H9 (cell line): ENCODE measurements at regions not wholly inside any gene's neighbourhood (a gene's known extent, or its start where the extent isn't known, plus 50 kb on each side); places are given as distances from the start of the nearest gene placed in this dataset.

ENCODE experiments used
- DNase-seq: peaks from one replicate; pipeline ENCODE4 v3.0.0-alpha.2; 2017
- H2AFZ ChIP-seq: one replicate; pipeline ENCODE4 v1.6.1; 2013; ENCODE audit warnings: mild to moderate bottlenecking, low read length, control low read depth, moderate library complexity
- H2AK5ac ChIP-seq: 2 replicates; pipeline ENCODE4 v1.6.1; 2013; ENCODE audit warnings: low read length, control low read depth, mixed read lengths; ENCODE audit not compliant: insufficient read length
- H2BK120ac ChIP-seq: one replicate; pipeline ENCODE4 v1.6.1; 2013; ENCODE audit warnings: low read depth, mild to moderate bottlenecking, low read length, control low read depth, inconsistent platforms; ENCODE audit not compliant: poor library complexity, severe bottlenecking
- H2BK12ac ChIP-seq: 2 replicates; pipeline ENCODE4 v1.6.1; 2013; ENCODE audit warnings: low read length, control low read depth, mixed read lengths, low read depth; ENCODE audit not compliant: insufficient read length
- H2BK15ac ChIP-seq: 2 replicates; pipeline ENCODE4 v1.6.1; 2013; ENCODE audit warnings: low read depth, low read length, control low read depth
- H2BK20ac ChIP-seq: one replicate; pipeline ENCODE4 v1.6.1; 2013; ENCODE audit warnings: low read depth, mild to moderate bottlenecking, low read length, control low read depth, inconsistent platforms; ENCODE audit not compliant: poor library complexity, severe bottlenecking
- H2BK5ac ChIP-seq: 2 replicates; pipeline ENCODE4 v1.6.1; 2013; ENCODE audit warnings: low read length, control low read depth, mixed read lengths; ENCODE audit not compliant: insufficient read length
- H3K14ac ChIP-seq: 2 replicates; pipeline ENCODE4 v1.6.1; 2013; ENCODE audit warnings: low read length, control low read depth; ENCODE audit not compliant: insufficient read depth
- H3K18ac ChIP-seq: 2 replicates; pipeline ENCODE4 v1.6.1; 2013; ENCODE audit warnings: low read depth, mild to moderate bottlenecking, mixed read lengths, low read length, control low read depth; ENCODE audit not compliant: insufficient read length
- H3K23ac ChIP-seq: 2 replicates; pipeline ENCODE4 v1.6.1; 2013; ENCODE audit warnings: low read length, control low read depth, mixed read lengths, low read depth; ENCODE audit not compliant: insufficient read length
- H3K23me2 ChIP-seq: 2 replicates; pipeline ENCODE4 v1.6.1; 2013; ENCODE audit warnings: low read depth, mild to moderate bottlenecking, mixed read lengths, low read length, control low read depth; ENCODE audit not compliant: insufficient read length, poor library complexity, severe bottlenecking
- H3K27ac ChIP-seq: 2 replicates; pipeline ENCODE4 v1.5.1; 2013; ENCODE audit warnings: low read length, control low read depth, mixed read lengths, low read depth; ENCODE audit not compliant: insufficient read length
- H3K27me3 ChIP-seq: 2 replicates; pipeline ENCODE4 v1.6.1; 2013; ENCODE audit warnings: low read length, control low read depth, inconsistent platforms; ENCODE audit not compliant: insufficient read depth
- H3K4ac ChIP-seq: 2 replicates; pipeline ENCODE4 v1.6.1; 2013; ENCODE audit warnings: low read depth, mild to moderate bottlenecking, control low read depth, inconsistent platforms, low read length, moderate library complexity
- H3K4me1 ChIP-seq: 2 replicates; pipeline ENCODE4 v1.6.1; 2013; ENCODE audit warnings: low read length, control low read depth, inconsistent platforms; ENCODE audit not compliant: insufficient read depth
- H3K4me2 ChIP-seq: 2 replicates; pipeline ENCODE4 v1.6.1; 2013; ENCODE audit warnings: low read length, control low read depth, mixed read lengths; ENCODE audit not compliant: insufficient read length, insufficient read depth
- H3K56ac ChIP-seq: 2 replicates; pipeline ENCODE4 v1.6.1; 2013; ENCODE audit warnings: low read depth, mild to moderate bottlenecking, mixed read lengths, low read length, control low read depth; ENCODE audit not compliant: insufficient read length
- H3K79me1 ChIP-seq: 2 replicates; pipeline ENCODE4 v1.6.1; 2013; ENCODE audit warnings: low read depth, mild to moderate bottlenecking, moderate library complexity, low read length, control low read depth, inconsistent platforms; ENCODE audit not compliant: insufficient read depth, poor library complexity, severe bottlenecking
- H3K79me2 ChIP-seq: 2 replicates; pipeline ENCODE4 v1.6.1; 2013; ENCODE audit warnings: low read length, control low read depth, inconsistent platforms; ENCODE audit not compliant: insufficient read depth
- H3K9ac ChIP-seq: 2 replicates; pipeline ENCODE4 v1.6.1; 2013; ENCODE audit warnings: low read length, control low read depth, mixed read lengths; ENCODE audit not compliant: insufficient read length; ENCODE audit errors: extremely low read depth
- H3K9me3 ChIP-seq: one replicate; pipeline ENCODE4 v1.6.1; 2013; ENCODE audit warnings: low read depth, low read length, inconsistent platforms; ENCODE audit not compliant: control insufficient read depth
- H3T11ph ChIP-seq: one replicate; pipeline ENCODE4 v1.6.1; 2013; ENCODE audit warnings: mild to moderate bottlenecking, low read length, control low read depth, inconsistent platforms
- H4K20me1 ChIP-seq: one replicate; pipeline ENCODE4 v1.6.1; 2013; ENCODE audit not compliant: control insufficient read depth, insufficient read length, insufficient read depth
- H4K5ac ChIP-seq: 2 replicates; pipeline ENCODE4 v1.6.1; 2013; ENCODE audit warnings: low read depth, mild to moderate bottlenecking, mixed read lengths, low read length, control low read depth; ENCODE audit not compliant: insufficient read length
- H4K8ac ChIP-seq: replicated peaks from 2 replicates; pipeline ENCODE4 v1.6.1; 2013; ENCODE audit warnings: low read length, control low read depth, mixed read lengths, low read depth; ENCODE audit not compliant: insufficient read length
- H4K91ac ChIP-seq: 2 replicates; pipeline ENCODE4 v1.6.1; 2013; ENCODE audit warnings: low read depth, mild to moderate bottlenecking, moderate library complexity, mixed read lengths, low read length, control low read depth; ENCODE audit not compliant: insufficient read length
- H3K27ac Mint-ChIP-seq, 3 experiments: 2 replicates in 2 of 3; 3 replicates in 1 of 3; pipeline ENCODE4 v1.8.0; 2020 to 2021; ENCODE audit warnings: mixed read lengths in 3 of 3, mild to moderate bottlenecking in 1 of 3, moderate library complexity in 1 of 3
- H3K27me3 Mint-ChIP-seq: 2 replicates; pipeline ENCODE4 v1.8.0; 2021; ENCODE audit warnings: low read depth, mild to moderate bottlenecking, moderate library complexity, mixed read lengths
- H3K36me3 Mint-ChIP-seq, 3 experiments: 2 replicates in 2 of 3; 3 replicates in 1 of 3; pipeline ENCODE4 v1.8.0; 2020 to 2021; ENCODE audit warnings: low read depth in 3 of 3, mixed read lengths in 3 of 3; ENCODE audit not compliant: insufficient read depth in 1 of 3
- H3K4me1 Mint-ChIP-seq, 2 experiments: 2 replicates each; pipeline ENCODE4 v1.8.0; 2020; ENCODE audit warnings: mixed read lengths in 2 of 2
- H3K4me3 Mint-ChIP-seq, 2 experiments: 2 replicates in 1 of 2; 3 replicates in 1 of 2; pipeline ENCODE4 v1.8.0; 2020 to 2021; ENCODE audit warnings: mild to moderate bottlenecking in 2 of 2, mixed read lengths in 2 of 2, moderate library complexity in 1 of 2
- H3K9me3 Mint-ChIP-seq, 2 experiments: 2 replicates in 1 of 2; 3 replicates in 1 of 2; pipeline ENCODE4 v1.8.0; 2020; ENCODE audit warnings: mild to moderate bottlenecking in 2 of 2, mixed read lengths in 2 of 2, moderate library complexity in 1 of 2
- CTCF ChIP-seq: fragments of 200-600 bp; sonication (generic); conservative IDR thresholded peaks from 3 replicates; pipeline ENCODE4 v1.8.0; 2021; ENCODE audit warnings: antibody characterized with exemption, mild to moderate bottlenecking
- WGBS: extraction: QIAGEN DNeasy Blood & Tissue Kit; methylation state at CpG from one replicate; pipeline ENCODE4 v1.1.7; 2013; ENCODE audit warnings: missing lambda C conversion rate, low lambda C conversion rate, mixed read lengths; ENCODE audit not compliant: insufficient read length; ENCODE audit errors: extremely low coverage; 5-methylcytosine and 5-hydroxymethylcytosine counted together

GRCh38 chr6:130604841-130605399, 222.3 kb upstream of the SMLR1 start:
- no peak overlapping the region for H3T11ph ChIP-seq
- H3K27ac ChIP-seq, result no peak overlapping the region
- no peak overlapping the region for H3K9ac ChIP-seq
- no peak overlapping the region for H3K18ac ChIP-seq
- Mint-ChIP-seq H3K27ac (no peak overlapping the region), H3K4me3 (no peak overlapping the region), H3K4me1 (peaks cover 3 to 4% of the 10 kb centered on the region in 2 experiments; a peak in 2 of 4 replicates), H3K36me3 (no peaks in the 10 kb centered on the region), H3K27me3 (no peaks in the 10 kb centered on the region; the same call in 1 of the 2 replicates), H3K9me3 (no peaks in the 10 kb centered on the region)
- H3K14ac ChIP-seq, result no peak overlapping the region
- DNase-seq, result no peak
- H3K9me3 ChIP-seq, result no peaks in the 10 kb centered on the region
- H2AK5ac ChIP-seq, result no peak overlapping the region
- H4K91ac ChIP-seq, result no peak overlapping the region
- no peak overlapping the region for H3K56ac ChIP-seq
- no peak overlapping the region for H4K8ac ChIP-seq
- TF ChIP-seq CTCF, result no peak
- no CpG with 5 or more reads among the region's 2 CpGs for WGBS
- H3K23me2 ChIP-seq, result no peaks in the 10 kb centered on the region
- no peak overlapping the region for H3K4me2 ChIP-seq
- no peak overlapping the region for H3K4ac ChIP-seq
- no peak overlapping the region for H2BK20ac ChIP-seq
- no peak overlapping the region for H2AFZ ChIP-seq
- no peak overlapping the region for H2BK5ac ChIP-seq
- H4K20me1 ChIP-seq, result no peaks in the 10 kb centered on the region
- H3K79me1 ChIP-seq, result no peaks in the 10 kb centered on the region
- H2BK12ac ChIP-seq, result no peak overlapping the region
- no peaks in the 10 kb centered on the region for H3K79me2 ChIP-seq
- H3K27me3 ChIP-seq, result no peaks in the 10 kb centered on the region
- H3K4me1 ChIP-seq, result no peaks in the 10 kb centered on the region
- H2BK15ac ChIP-seq, result no peak overlapping the region
- H2BK120ac ChIP-seq, result no peak overlapping the region
- no peak overlapping the region for H4K5ac ChIP-seq
- no peak overlapping the region for H3K23ac ChIP-seq
